ENCODE measurements at regions not wholly inside any gene's neighbourhood (a gene's known extent, or its start where the extent isn't known, plus 50 kb on each side); places are given as distances from the start of the nearest gene placed in this dataset.

DNA sequence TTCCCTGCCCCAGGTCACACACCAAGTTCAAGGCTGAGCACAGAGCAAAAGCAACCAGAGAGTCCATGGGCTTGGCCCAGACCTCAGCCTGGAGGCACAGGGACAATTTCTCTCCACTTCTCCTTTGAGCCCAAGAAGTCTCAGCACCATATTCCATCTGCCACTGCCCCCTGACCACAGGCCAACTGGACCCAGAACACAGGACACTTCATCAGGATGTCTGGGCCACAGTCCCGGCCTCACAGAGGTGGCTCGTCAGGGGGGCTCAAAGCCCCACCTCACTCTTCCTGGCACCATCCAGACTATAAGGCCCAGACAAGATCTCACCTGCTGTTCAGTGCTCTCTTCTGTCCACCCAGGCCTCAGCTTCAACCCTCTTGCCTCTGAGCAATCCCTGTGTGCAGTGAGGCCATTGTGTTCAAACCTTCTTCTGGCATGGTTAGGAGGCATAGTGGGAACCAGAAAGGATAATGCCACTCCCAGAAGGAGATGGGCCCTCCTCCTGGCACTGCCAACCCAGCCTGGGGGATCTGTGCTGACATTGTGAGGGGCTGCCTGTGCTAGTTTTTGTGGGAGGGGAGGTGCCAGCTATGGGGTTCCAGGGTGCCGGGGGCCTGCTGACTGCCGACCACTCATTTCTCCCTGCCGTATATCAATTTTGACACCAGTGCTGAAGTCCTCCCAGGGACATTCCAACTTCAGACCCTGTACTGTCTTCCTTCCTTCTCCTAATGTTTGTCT, 49.7 kb upstream of the ANTXRL start:
- Histone ChIP-seq H3K36me3 (no peaks in the 10 kb centered on the region), H3K9me3 (peaks cover 0 to 4% of the 10 kb centered on the region in 2 donors), H3K4me1 (no peaks in the 10 kb centered on the region), H3K4me3 (no peak overlapping the region), H3K27ac (no peak overlapping the region), H3K27me3 (no peaks in the 10 kb centered on the region)
- no peak for DNase-seq (ENCODE audit: low spot score in 2 of 2)
- TF ChIP-seq, protein P1, sequence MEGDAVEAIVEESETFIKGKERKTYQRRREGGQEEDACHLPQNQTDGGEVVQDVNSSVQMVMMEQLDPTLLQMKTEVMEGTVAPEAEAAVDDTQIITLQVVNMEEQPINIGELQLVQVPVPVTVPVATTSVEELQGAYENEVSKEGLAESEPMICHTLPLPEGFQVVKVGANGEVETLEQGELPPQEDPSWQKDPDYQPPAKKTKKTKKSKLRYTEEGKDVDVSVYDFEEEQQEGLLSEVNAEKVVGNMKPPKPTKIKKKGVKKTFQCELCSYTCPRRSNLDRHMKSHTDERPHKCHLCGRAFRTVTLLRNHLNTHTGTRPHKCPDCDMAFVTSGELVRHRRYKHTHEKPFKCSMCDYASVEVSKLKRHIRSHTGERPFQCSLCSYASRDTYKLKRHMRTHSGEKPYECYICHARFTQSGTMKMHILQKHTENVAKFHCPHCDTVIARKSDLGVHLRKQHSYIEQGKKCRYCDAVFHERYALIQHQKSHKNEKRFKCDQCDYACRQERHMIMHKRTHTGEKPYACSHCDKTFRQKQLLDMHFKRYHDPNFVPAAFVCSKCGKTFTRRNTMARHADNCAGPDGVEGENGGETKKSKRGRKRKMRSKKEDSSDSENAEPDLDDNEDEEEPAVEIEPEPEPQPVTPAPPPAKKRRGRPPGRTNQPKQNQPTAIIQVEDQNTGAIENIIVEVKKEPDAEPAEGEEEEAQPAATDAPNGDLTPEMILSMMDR (IDR thresholded peaks at IDR 0.05) = no peak
- intact Hi-C loops (cut with DNase I) = no loop called here

Measured in ascending aorta (tissue), 2 donors.